NOMO-1 treated with dmso at 0.1 percent for 144 hours (cell line): ENCODE measurements at regions not wholly inside any gene's neighbourhood (a gene's known extent, or its start where the extent isn't known, plus 50 kb on each side); places are given as distances from the start of the nearest gene placed in this dataset.
"Not testable (repeated sequence)": the region's sequence is repeated elsewhere in the genome, so short reads cannot be mapped to it uniquely, and the experiment has no call there.

Experiments used
- DNase-seq: peaks from one replicate; lab custom pipeline; 2025; ENCODE audit not compliant: unreplicated experiment; lab: John Stamatoyannopoulos, UW

GRCh38 chr9:36463467-36463866 lies 63.4 kb upstream of the RNF38 start:
- no peak for DNase-seq

GRCh38 chr9:36462245-36462644 lies 62.2 kb upstream of the RNF38 start:
- no peak for DNase-seq

- DNase-seq: no peak
Measured at GRCh38 chr9:36461323-36461722, 61.3 kb upstream of the RNF38 start.

- not testable (repeated sequence) for DNase-seq
Measured at GRCh38 chr9:36458430-36458915, 58.4 kb upstream of the RNF38 start.

GRCh38 chr9:36457836-36458429 lies 57.9 kb upstream of the RNF38 start:
- DNase-seq: no peak

GRCh38 chr9:36456480-36457065 lies 56.5 kb upstream of the RNF38 start:
- no peak for DNase-seq

GRCh38 chr9:36451949-36452348 lies 51.9 kb upstream of the RNF38 start:
- DNase-seq: no peak

- no peak for DNase-seq
Measured at GRCh38 chr9:36450110-36450732, 50.2 kb upstream of the RNF38 start.
